ENCODE measurements at regions not wholly inside any gene's neighbourhood (a gene's known extent, or its start where the extent isn't known, plus 50 kb on each side); places are given as distances from the start of the nearest gene placed in this dataset.

- DNase-seq = no peak
Observed at GRCh38 chr14:43956741-43957140, 550.3 kb downstream of the FSCB start.

GRCh38 chr14:43949400-43949799 is 557.7 kb downstream of the FSCB start:
- DNase-seq = no peak

- no peak for DNase-seq
Observed at GRCh38 chr14:43939836-43940235, 567.2 kb downstream of the FSCB start.

- no peak for DNase-seq
Observed at GRCh38 chr14:43938588-43939281, 568.3 kb downstream of the FSCB start.

- no peak for DNase-seq
Observed at GRCh38 chr14:43937001-43937400, 570.1 kb downstream of the FSCB start.

GRCh38 chr14:43934102-43934501 is 573.0 kb downstream of the FSCB start:
- no peak for DNase-seq

GRCh38 chr14:43914041-43914693 is 592.9 kb downstream of the FSCB start:
- DNase-seq = no peak

- DNase-seq = no peak
Observed at GRCh38 chr14:43903209-43903608, 603.9 kb downstream of the FSCB start.

GRCh38 chr14:43901911-43902673 is 605.0 kb downstream of the FSCB start:
- DNase-seq = no peak

- no peak for DNase-seq
Observed at GRCh38 chr14:43900173-43900655, 606.9 kb downstream of the FSCB start.

- DNase-seq = peak; percentile 8
Observed at GRCh38 chr14:43898687-43899086, 608.4 kb downstream of the FSCB start.

- no peak for DNase-seq
Observed at GRCh38 chr14:43896044-43896443, 611.0 kb downstream of the FSCB start.

- DNase-seq = no peak
Observed at GRCh38 chr14:43894534-43894933, 612.5 kb downstream of the FSCB start.

GRCh38 chr14:43887523-43887922 is 619.6 kb downstream of the FSCB start:
- DNase-seq = no peak

GRCh38 chr14:43877351-43877960 is 629.6 kb downstream of the FSCB start:
- peak; percentile 6 for DNase-seq

- DNase-seq = no peak
Observed at GRCh38 chr14:43872752-43873655, 634.1 kb downstream of the FSCB start.

- DNase-seq = no peak
Observed at GRCh38 chr14:43872222-43872621, 634.9 kb downstream of the FSCB start.

- DNase-seq = no peak
Observed at GRCh38 chr14:43858981-43859380, 648.1 kb downstream of the FSCB start.

- no peak for DNase-seq
Observed at GRCh38 chr14:43855556-43855955, 651.5 kb downstream of the FSCB start.

- DNase-seq = no peak
Observed at GRCh38 chr14:43853541-43853940, 653.5 kb downstream of the FSCB start.

GRCh38 chr14:43803076-43803689 is 703.9 kb downstream of the FSCB start:
- no peak for DNase-seq
